ENCODE measurements at regions not wholly inside any gene's neighbourhood (a gene's known extent, or its start where the extent isn't known, plus 50 kb on each side); places are given as distances from the start of the nearest gene placed in this dataset.

- TF ChIP-seq CTCF (IDR thresholded peaks at IDR 0.05) = no peak
- no peak for TF ChIP-seq POLR2A (IDR thresholded peaks at IDR 0.05)
- TF ChIP-seq EP300 (IDR thresholded peaks at IDR 0.05) = no peak
Measured at GRCh38 chr6:33885132-33886057, 81.6 kb upstream of the MLN start.

All from tibial nerve (tissue), 4 donors.